ENCODE measurements at regions not wholly inside any gene's neighbourhood (a gene's known extent, or its start where the extent isn't known, plus 50 kb on each side); places are given as distances from the start of the nearest gene placed in this dataset.

DNA sequence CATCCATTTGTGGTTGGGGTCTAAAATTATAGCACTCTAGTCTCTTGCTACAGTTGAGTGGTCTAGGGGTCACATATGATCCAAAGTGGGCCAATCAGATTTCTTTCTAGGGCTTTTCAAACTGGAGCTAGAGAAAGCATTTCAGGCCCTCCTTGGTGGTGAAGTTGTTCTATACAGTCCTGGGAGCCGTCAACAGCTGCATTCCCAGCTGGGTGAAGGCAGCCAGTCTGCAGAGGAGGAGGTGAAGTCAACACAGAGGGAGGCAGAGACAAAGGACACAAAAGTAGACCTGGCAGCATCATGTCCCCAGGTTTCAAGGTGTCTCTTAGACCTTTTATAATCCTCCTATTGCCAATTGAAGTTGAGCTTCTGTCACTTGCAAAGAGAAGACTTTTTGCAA is 518.2 kb downstream of the BNC2 start:
- intact Hi-C loops (cut with DNase I; ENCODE audit: low total_unique reads), result no loop called here
- no peak overlapping the region for H3K4me3 ChIP-seq

DNA sequence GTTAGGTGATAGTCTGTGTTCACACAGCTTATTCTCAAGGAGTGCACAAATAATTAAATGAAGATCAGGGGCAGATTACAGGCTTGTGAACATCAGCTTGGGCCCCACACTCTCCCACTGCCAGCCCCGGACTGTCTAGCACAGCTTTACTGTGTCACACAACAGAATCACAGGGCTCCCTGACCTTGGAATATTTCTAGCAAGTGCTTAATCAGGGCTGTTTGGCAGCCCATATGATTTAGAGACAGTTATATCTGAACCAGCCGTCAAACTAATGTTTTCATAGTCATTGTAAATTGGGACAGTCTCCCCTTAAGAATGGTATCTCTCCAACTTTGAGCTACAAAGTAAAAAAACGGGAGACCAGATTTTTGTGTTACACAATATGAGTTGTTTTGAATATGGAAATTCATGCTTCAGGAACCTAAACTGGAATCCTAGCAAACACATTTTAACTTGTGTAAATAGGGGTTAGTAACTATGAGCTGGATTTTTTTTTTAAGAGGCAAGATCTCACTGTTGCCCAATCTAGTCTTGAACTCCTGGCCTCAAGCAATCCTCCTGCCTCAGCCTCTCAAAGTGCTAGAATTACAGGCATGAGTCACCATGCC is 517.6 kb downstream of the BNC2 start:
- TF ChIP-seq POLR2A (IDR thresholded peaks at IDR 0.05), result no peak
- TF ChIP-seq, protein P1, sequence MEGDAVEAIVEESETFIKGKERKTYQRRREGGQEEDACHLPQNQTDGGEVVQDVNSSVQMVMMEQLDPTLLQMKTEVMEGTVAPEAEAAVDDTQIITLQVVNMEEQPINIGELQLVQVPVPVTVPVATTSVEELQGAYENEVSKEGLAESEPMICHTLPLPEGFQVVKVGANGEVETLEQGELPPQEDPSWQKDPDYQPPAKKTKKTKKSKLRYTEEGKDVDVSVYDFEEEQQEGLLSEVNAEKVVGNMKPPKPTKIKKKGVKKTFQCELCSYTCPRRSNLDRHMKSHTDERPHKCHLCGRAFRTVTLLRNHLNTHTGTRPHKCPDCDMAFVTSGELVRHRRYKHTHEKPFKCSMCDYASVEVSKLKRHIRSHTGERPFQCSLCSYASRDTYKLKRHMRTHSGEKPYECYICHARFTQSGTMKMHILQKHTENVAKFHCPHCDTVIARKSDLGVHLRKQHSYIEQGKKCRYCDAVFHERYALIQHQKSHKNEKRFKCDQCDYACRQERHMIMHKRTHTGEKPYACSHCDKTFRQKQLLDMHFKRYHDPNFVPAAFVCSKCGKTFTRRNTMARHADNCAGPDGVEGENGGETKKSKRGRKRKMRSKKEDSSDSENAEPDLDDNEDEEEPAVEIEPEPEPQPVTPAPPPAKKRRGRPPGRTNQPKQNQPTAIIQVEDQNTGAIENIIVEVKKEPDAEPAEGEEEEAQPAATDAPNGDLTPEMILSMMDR (IDR thresholded peaks at IDR 0.05), result no peak
- peak in 1 of 2 donors; percentile 36 for DNase-seq
- no peaks in the 10 kb centered on the region for H3K27me3 ChIP-seq
- no peaks in the 10 kb centered on the region for H3K4me1 ChIP-seq
- no peaks in the 10 kb centered on the region for H3K36me3 ChIP-seq
- H3K27ac ChIP-seq, result peak overlapping the region in 1 of 2 donors; percentile 69
- H3K4me3 ChIP-seq, result no peak overlapping the region
- H3K9me3 ChIP-seq, result no peaks in the 10 kb centered on the region
- intact Hi-C loops (cut with DNase I; ENCODE audit: low total_unique reads), result no loop called here

More for the DNA sequence above, 518.2 kb downstream of the BNC2 start:
- Histone ChIP-seq H3K36me3 (no peaks in the 10 kb centered on the region), H3K27ac (peak overlapping the region in 1 of 2 donors; percentile 69), H3K4me1 (no peaks in the 10 kb centered on the region), H3K27me3 (no peaks in the 10 kb centered on the region), H3K9me3 (no peaks in the 10 kb centered on the region)
- DNase-seq, result no peak
- no peak for TF ChIP-seq POLR2A (IDR thresholded peaks at IDR 0.05)
- TF ChIP-seq, protein P1 (IDR thresholded peaks at IDR 0.05), result no peak

DNA sequence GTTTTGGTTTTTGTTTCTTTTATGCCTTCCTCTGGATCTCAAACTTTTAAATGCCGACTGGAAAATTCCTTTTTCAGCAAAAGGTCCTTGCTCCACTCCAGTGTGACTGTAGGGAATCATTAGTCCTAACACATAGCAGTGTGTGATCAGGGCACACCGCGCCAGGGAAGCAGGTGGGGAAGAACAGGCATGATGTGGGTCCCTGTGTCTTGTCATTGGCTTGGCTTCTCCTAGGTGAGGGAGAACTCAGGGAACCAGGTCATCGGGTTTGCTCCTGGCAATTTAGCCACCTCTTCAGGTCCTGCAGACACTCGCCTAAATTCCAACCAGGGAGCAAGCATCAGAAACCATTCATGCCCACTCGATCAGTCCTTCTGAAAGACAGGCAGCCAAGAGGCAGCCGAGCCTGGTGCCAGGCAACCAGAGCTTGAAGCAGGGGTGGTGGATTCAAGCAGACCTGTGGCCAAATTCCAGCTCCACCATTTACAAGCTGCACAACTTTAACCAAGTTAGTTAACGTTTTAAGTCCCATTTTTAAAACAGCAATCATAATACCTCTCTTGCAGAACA is 514.2 kb downstream of the BNC2 start:
- no peaks in the 10 kb centered on the region for H3K4me1 ChIP-seq
- TF ChIP-seq, protein P1 (IDR thresholded peaks at IDR 0.05), result no peak
- TF ChIP-seq POLR2A (IDR thresholded peaks at IDR 0.05), result no peak
- H3K27me3 ChIP-seq, result no peaks in the 10 kb centered on the region
- no peaks in the 10 kb centered on the region for H3K36me3 ChIP-seq
- no peak for DNase-seq
- H3K4me3 ChIP-seq, result no peak overlapping the region
- H3K9me3 ChIP-seq, result no peaks in the 10 kb centered on the region
- H3K27ac ChIP-seq, result no peak overlapping the region
- intact Hi-C loops (cut with DNase I; ENCODE audit: low total_unique reads), result no loop called here

DNA sequence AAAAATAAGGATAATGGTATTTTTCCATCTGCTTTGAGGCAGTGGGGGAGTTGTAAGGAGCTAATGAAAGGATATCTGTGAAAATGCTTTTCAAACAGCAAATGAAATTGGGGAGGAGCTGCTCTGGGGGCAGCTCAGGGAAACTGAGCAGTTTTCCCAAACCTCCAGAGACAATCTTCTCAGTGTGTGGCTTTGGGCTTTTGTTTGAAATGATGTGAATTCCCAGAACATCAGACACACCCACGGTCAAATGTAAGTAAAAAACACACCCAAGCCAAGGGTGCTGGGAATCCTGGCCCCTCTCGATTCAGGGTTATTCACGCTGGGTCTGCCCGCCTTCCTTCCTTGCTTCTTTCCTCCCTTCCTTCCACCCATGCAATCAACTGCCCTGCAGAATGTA is 512.6 kb downstream of the BNC2 start:
- no peak for DNase-seq
- H3K27ac ChIP-seq, result no peak overlapping the region
- no peaks in the 10 kb centered on the region for H3K27me3 ChIP-seq
- H3K4me1 ChIP-seq, result no peaks in the 10 kb centered on the region
- no peaks in the 10 kb centered on the region for H3K9me3 ChIP-seq
- no peaks in the 10 kb centered on the region for H3K36me3 ChIP-seq
- intact Hi-C loops (cut with DNase I; ENCODE audit: low total_unique reads), result no loop called here
- H3K4me3 ChIP-seq, result no peak overlapping the region
- TF ChIP-seq, protein P1 (IDR thresholded peaks at IDR 0.05), result no peak
- TF ChIP-seq POLR2A (IDR thresholded peaks at IDR 0.05), result no peak

DNA sequence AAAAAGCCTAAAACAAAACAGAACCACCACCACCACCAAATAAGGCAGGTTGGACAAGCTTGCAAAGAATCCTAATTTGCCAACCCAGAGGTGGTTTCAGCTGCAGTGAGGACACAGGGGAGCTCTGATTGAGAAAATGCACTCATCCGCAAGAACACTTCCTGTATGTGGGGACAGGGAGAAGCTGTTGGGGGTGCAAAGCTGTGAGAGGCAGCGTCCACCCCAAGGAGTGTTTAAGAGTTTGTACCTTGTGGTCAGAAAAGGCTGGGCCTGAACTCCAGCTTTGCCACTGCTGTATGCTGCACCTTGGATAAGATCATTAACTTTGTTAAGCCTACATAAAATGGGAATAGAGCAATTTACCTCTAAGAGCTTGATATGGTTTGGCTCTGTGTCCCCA is 511.7 kb downstream of the BNC2 start:
- no peak for TF ChIP-seq POLR2A (IDR thresholded peaks at IDR 0.05)
- TF ChIP-seq, protein P1 (IDR thresholded peaks at IDR 0.05), result no peak
- intact Hi-C loops (cut with DNase I; ENCODE audit: low total_unique reads), result no loop called here

More for the DNA sequence above, 511.7 kb downstream of the BNC2 start:
- Histone ChIP-seq H3K36me3 (no peaks in the 10 kb centered on the region), H3K4me3 (no peak overlapping the region), H3K27me3 (no peaks in the 10 kb centered on the region), H3K4me1 (no peaks in the 10 kb centered on the region), H3K9me3 (no peaks in the 10 kb centered on the region), H3K27ac (no peak overlapping the region)
- no peak for DNase-seq
